NCI-H345 treated with DMSO at 0.1 percent for 48 hours (cell line): ENCODE measurements at regions not wholly inside any gene's neighbourhood (a gene's known extent, or its start where the extent isn't known, plus 50 kb on each side); places are given as distances from the start of the nearest gene placed in this dataset.

Experiments
- DNase-seq: peaks from one replicate; lab custom pipeline; 2025; ENCODE audit not compliant: unreplicated experiment; lab: John Stamatoyannopoulos, UW

GRCh38 chr13:110826861-110827672 is 87.8 kb downstream of the ANKRD10 start:
- no peak for DNase-seq
